ENCODE measurements at regions not wholly inside any gene's neighbourhood (a gene's known extent, or its start where the extent isn't known, plus 50 kb on each side); places are given as distances from the start of the nearest gene placed in this dataset.

GRCh38 chr17:77325577-77326075, 184.9 kb downstream of the SEC14L1 start:
- DNase-seq, result no peak
- Histone ChIP-seq H3K9ac (ENCODE audit: low read length) (peak overlapping the region; percentile 84), H3K36me3 (ENCODE audit: low read depth, low read length) (peaks cover 8% of the 10 kb centered on the region; the same call in 1 of the 2 replicates), H3K4me3 (ENCODE audit: low read length) (no peak overlapping the region), H3F3A (ENCODE audit: low read length, unreplicated experiment) (peaks cover 29% of the 10 kb centered on the region), H3K9me3 (ENCODE audit: low read length) (no peaks in the 10 kb centered on the region), H4K20me1 (ENCODE audit: low read length) (peaks cover 12% of the 10 kb centered on the region; the same call in 1 of the 2 replicates), H3K9me2 (replicated peaks; ENCODE audit: low read length) (no peaks in the 10 kb centered on the region), H3K79me2 (ENCODE audit: low read length) (peaks cover 93% of the 10 kb centered on the region), H2AFZ (ENCODE audit: low read length) (no peak overlapping the region), H3K4me1 (ENCODE audit: insufficient read depth, low read length) (peaks cover 49% of the 10 kb centered on the region), H3K27ac (ENCODE audit: low read length) (peak overlapping the region; percentile 98), H3K27me3 (ENCODE audit: low read length) (no peaks in the 10 kb centered on the region), H3K4me2 (ENCODE audit: low read length) (peak overlapping the region; percentile 46)
- ChIA-PET POLR2A (ENCODE audit: unreplicated experiment) (interaction anchor here (0.6 to 1.3 kb wide), 2 partner anchors 39 to 1448 kb away, joined by 4 to 14 read pairs; no protein-coding TSS in a partner anchor), CTCF (no interaction called here)
- no TSS peak for BruUV-seq (replicated peaks)
- TF ChIP-seq CTCF (conservative IDR thresholded peaks at IDR 0.05; ENCODE audit: low read depth, low read length) (no peak), EZH2phosphoT487 (IDR thresholded peaks at IDR 0.05; ENCODE audit: borderline replicate concordance, low read length) (no peak), EZH2 (IDR thresholded peaks at IDR 0.05; ENCODE audit: low read length, unreplicated experiment) (no peak)
- no peak for ATAC-seq
- intact Hi-C loops (cut with micrococcal nuclease), result loop anchor here (1.0 kb wide), 1 partner anchor 39 kb away; no protein-coding TSS in a partner anchor

GRCh38 chr17:77326076-77326591, 185.4 kb downstream of the SEC14L1 start:
- peaks cover 29% of the 10 kb centered on the region for H3F3A ChIP-seq (ENCODE audit: low read length, unreplicated experiment)
- TF ChIP-seq EZH2 (IDR thresholded peaks at IDR 0.05; ENCODE audit: low read length, unreplicated experiment) (no peak), CTCF (conservative IDR thresholded peaks at IDR 0.05; ENCODE audit: low read depth, low read length) (no peak), EZH2phosphoT487 (IDR thresholded peaks at IDR 0.05; ENCODE audit: borderline replicate concordance, low read length) (no peak)
- no peaks in the 10 kb centered on the region for H3K9me2 ChIP-seq (replicated peaks; ENCODE audit: low read length)
- peak overlapping the region; percentile 98 for H3K27ac ChIP-seq (ENCODE audit: low read length)
- H2AFZ ChIP-seq (ENCODE audit: low read length), result no peak overlapping the region
- no peaks in the 10 kb centered on the region for H3K27me3 ChIP-seq (ENCODE audit: low read length)
- ATAC-seq, result no peak
- no peaks in the 10 kb centered on the region for H3K9me3 ChIP-seq (ENCODE audit: low read length)
- no peak for DNase-seq
- POLR2A ChIA-PET (ENCODE audit: unreplicated experiment), result interaction anchor here (1.0 kb wide), 1 partner anchor 41 kb away, joined by 5 read pairs; no protein-coding TSS in a partner anchor
- H4K20me1 ChIP-seq (ENCODE audit: low read length), result peaks cover 12% of the 10 kb centered on the region; the same call in 1 of the 2 replicates
- BruUV-seq (replicated peaks), result no TSS peak
- no peak overlapping the region for H3K4me2 ChIP-seq (ENCODE audit: low read length)
- H3K36me3 ChIP-seq (ENCODE audit: low read depth, low read length), result peaks cover 8% of the 10 kb centered on the region; the same call in 1 of the 2 replicates
- H3K4me1 ChIP-seq (ENCODE audit: insufficient read depth, low read length), result peaks cover 50% of the 10 kb centered on the region
- H3K79me2 ChIP-seq (ENCODE audit: low read length), result peaks cover 92% of the 10 kb centered on the region
- CTCF ChIA-PET, result no interaction called here
- intact Hi-C loops (cut with micrococcal nuclease), result no loop called here
- no peak overlapping the region for H3K4me3 ChIP-seq (ENCODE audit: low read length)
- peak overlapping the region; percentile 84 for H3K9ac ChIP-seq (ENCODE audit: low read length)

- intact Hi-C loops (cut with micrococcal nuclease), result no loop called here
- TF ChIP-seq EZH2 (IDR thresholded peaks at IDR 0.05; ENCODE audit: low read length, unreplicated experiment), result no peak
- no peak for TF ChIP-seq EZH2phosphoT487 (IDR thresholded peaks at IDR 0.05; ENCODE audit: borderline replicate concordance, low read length)
- TF ChIP-seq CTCF (conservative IDR thresholded peaks at IDR 0.05; ENCODE audit: low read depth, low read length), result no peak
Measured at GRCh38 chr17:77326636-77327035, 185.9 kb downstream of the SEC14L1 start.

More at GRCh38 chr17:77326636-77327035, 185.9 kb downstream of the SEC14L1 start:
- peaks cover 29% of the 10 kb centered on the region for H3F3A ChIP-seq (ENCODE audit: low read length, unreplicated experiment)
- peaks cover 52% of the 10 kb centered on the region for H3K4me1 ChIP-seq (ENCODE audit: insufficient read depth, low read length)
- BruUV-seq (replicated peaks), result no TSS peak
- H3K79me2 ChIP-seq (ENCODE audit: low read length), result peaks cover 91% of the 10 kb centered on the region
- H3K4me3 ChIP-seq (ENCODE audit: low read length), result no peak overlapping the region
- H3K27me3 ChIP-seq (ENCODE audit: low read length), result no peaks in the 10 kb centered on the region
- peak overlapping the region; percentile 98 for H3K27ac ChIP-seq (ENCODE audit: low read length)
- POLR2A ChIA-PET (ENCODE audit: unreplicated experiment), result interaction anchor here (0.5 to 1.0 kb wide), 2 partner anchors 41 to 202 kb away, joined by 3 to 5 read pairs; no protein-coding TSS in a partner anchor
- ATAC-seq (no peak), DNase-seq (no peak)
- no peaks in the 10 kb centered on the region for H3K9me2 ChIP-seq (replicated peaks; ENCODE audit: low read length)
- 0 out of 2 replicates have a peak overlapping the region, but pooled peaks have one; percentile 84 for H3K9ac ChIP-seq (ENCODE audit: low read length)
- no peaks in the 10 kb centered on the region for H3K9me3 ChIP-seq (ENCODE audit: low read length)
- peaks cover 8% of the 10 kb centered on the region; the same call in 1 of the 2 replicates for H3K36me3 ChIP-seq (ENCODE audit: low read depth, low read length)
- CTCF ChIA-PET, result no interaction called here
- no peak overlapping the region for H2AFZ ChIP-seq (ENCODE audit: low read length)
- H4K20me1 ChIP-seq (ENCODE audit: low read length), result peaks cover 12% of the 10 kb centered on the region; the same call in 1 of the 2 replicates
- no peak overlapping the region for H3K4me2 ChIP-seq (ENCODE audit: low read length)

Measured in PC-3 (cell line).